Right lobe of liver (tissue), 4 donors: ENCODE measurements at regions not wholly inside any gene's neighbourhood (a gene's known extent, or its start where the extent isn't known, plus 50 kb on each side); places are given as distances from the start of the nearest gene placed in this dataset.

Source experiments
- POLR2A ChIP-seq: fragments of 450-650 bp; IDR thresholded peaks from one replicate; pipeline ENCODE4 v1.6.1; 2017; ENCODE audit warnings: antibody characterized with exemption, mild to moderate bottlenecking
- TF ChIP-seq, protein P1 (sequence below), 4 donors: fragments of 200-600 bp in 3 of 4; fragments of 450-650 bp in 1 of 4; IDR thresholded peaks; one replicate each; pipeline versions ENCODE4 v1.5.1 to v1.8.0; 2016 to 2022; ENCODE audit warnings: antibody characterized with exemption in 4 of 4, mild to moderate bottlenecking in 2 of 4
- donor health status: DM: no; HTN: no; CAD: no.
- donor health status: DM: no; HTN: no; CAD: no.
- donor health status: DM: no; HTN: yes; CAD: no.

DNA sequence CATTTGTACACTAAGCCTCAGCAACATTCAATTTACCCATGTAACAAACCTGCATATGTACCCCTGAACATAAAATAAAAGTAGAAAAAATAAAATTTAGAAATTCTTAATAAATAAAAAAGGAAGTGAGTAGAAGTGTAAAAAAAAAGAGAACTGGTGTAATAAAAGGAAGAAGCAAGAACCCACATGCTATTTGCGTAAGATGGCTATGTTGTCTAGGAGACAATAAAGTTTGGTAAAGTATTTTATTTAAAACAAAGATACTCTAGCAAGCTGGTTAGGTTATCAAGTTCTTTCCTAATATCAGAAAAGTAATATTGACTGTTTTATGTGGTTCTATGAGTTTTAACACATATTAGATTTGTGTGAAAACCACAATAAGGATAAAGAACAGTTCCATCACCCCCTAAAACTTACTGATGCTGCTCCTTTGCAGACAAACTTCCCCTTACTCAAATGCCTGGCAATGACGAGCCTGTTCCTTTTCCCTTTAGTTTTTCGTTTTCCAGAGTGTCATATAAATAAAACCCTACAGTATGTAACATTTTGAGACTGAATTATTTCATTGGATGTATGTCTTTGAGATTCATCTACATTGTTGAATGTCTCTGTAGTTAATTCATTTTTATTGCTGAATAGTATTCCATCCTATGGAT is 98.9 kb downstream of the TNFSF13B start:
- TF ChIP-seq, protein P1, sequence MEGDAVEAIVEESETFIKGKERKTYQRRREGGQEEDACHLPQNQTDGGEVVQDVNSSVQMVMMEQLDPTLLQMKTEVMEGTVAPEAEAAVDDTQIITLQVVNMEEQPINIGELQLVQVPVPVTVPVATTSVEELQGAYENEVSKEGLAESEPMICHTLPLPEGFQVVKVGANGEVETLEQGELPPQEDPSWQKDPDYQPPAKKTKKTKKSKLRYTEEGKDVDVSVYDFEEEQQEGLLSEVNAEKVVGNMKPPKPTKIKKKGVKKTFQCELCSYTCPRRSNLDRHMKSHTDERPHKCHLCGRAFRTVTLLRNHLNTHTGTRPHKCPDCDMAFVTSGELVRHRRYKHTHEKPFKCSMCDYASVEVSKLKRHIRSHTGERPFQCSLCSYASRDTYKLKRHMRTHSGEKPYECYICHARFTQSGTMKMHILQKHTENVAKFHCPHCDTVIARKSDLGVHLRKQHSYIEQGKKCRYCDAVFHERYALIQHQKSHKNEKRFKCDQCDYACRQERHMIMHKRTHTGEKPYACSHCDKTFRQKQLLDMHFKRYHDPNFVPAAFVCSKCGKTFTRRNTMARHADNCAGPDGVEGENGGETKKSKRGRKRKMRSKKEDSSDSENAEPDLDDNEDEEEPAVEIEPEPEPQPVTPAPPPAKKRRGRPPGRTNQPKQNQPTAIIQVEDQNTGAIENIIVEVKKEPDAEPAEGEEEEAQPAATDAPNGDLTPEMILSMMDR (IDR thresholded peaks at IDR 0.05), result no peak
- TF ChIP-seq POLR2A, result no peak
